ENCODE measurements at regions not wholly inside any gene's neighbourhood (a gene's known extent, or its start where the extent isn't known, plus 50 kb on each side); places are given as distances from the start of the nearest gene placed in this dataset.

GRCh38 chr5:136615251-136616119 is 250.1 kb upstream of the TRPC7 start:
- no peak overlapping the region for H3K4me3 ChIP-seq (ENCODE audit: low read depth, low read length)
- in situ Hi-C loops (cut with HindIII; ENCODE audit: low sequenced_read_pairs) = no loop called here
- TF ChIP-seq CTCF (IDR thresholded peaks at IDR 0.05; ENCODE audit: low read depth, low read length) = no peak
- no peak for DNase-seq (ENCODE audit: low read depth, low spot score)

DNA sequence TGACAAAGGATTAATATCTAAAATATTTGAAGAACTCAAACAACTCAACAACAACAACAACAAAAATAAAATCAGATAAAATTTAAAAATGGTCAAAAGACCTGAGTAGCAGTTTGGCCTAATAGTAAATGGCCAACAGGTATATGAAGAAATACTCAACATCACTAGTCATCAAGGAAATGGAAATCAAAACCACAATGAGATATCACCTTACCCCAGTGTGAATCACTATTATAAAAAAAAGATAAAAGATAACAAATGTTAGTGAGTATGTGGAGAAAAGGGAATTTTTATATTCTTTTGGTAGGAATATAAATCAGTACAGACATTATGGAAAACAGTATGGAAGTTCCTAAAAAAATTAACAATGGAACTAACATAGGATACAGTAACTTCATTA is 247.9 kb upstream of the TRPC7 start:
- H3K4me3 ChIP-seq (ENCODE audit: low read depth, low read length) = no peak overlapping the region
- DNase-seq (ENCODE audit: low read depth, low spot score) = no peak
- TF ChIP-seq CTCF (IDR thresholded peaks at IDR 0.05; ENCODE audit: low read depth, low read length) = no peak
- in situ Hi-C loops (cut with HindIII; ENCODE audit: low sequenced_read_pairs) = no loop called here

DNA sequence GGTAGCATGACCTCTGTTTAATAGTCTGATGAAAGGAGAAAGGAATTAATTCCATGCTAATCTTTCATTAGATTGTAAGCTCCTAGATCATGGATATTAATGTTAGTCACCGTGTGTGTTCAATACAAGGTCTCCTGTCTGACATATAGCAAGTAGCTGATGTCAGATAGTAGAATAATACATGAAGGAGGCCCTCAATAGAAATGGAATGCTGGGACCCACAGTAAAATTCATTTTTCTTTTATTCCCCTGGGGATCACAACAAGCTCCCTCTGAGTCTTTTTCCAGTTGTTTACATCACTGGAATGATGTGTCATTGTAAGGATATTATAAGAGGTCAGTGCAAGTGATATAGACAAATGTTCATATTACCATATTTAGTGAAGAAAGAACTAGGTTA is 240.3 kb upstream of the TRPC7 start:
- DNase-seq (ENCODE audit: low read depth, low spot score) = no peak
- TF ChIP-seq CTCF (IDR thresholded peaks at IDR 0.05; ENCODE audit: low read depth, low read length) = no peak
- in situ Hi-C loops (cut with HindIII; ENCODE audit: low sequenced_read_pairs) = no loop called here
- no peak overlapping the region for H3K4me3 ChIP-seq (ENCODE audit: low read depth, low read length)

GRCh38 chr5:136600306-136600705 is 235.0 kb upstream of the TRPC7 start:
- in situ Hi-C loops (cut with HindIII; ENCODE audit: low sequenced_read_pairs) = no loop called here
- no peak for DNase-seq (ENCODE audit: low read depth, low spot score)
- TF ChIP-seq CTCF (IDR thresholded peaks at IDR 0.05; ENCODE audit: low read depth, low read length) = no peak
- H3K4me3 ChIP-seq (ENCODE audit: low read depth, low read length) = no peak overlapping the region

DNA sequence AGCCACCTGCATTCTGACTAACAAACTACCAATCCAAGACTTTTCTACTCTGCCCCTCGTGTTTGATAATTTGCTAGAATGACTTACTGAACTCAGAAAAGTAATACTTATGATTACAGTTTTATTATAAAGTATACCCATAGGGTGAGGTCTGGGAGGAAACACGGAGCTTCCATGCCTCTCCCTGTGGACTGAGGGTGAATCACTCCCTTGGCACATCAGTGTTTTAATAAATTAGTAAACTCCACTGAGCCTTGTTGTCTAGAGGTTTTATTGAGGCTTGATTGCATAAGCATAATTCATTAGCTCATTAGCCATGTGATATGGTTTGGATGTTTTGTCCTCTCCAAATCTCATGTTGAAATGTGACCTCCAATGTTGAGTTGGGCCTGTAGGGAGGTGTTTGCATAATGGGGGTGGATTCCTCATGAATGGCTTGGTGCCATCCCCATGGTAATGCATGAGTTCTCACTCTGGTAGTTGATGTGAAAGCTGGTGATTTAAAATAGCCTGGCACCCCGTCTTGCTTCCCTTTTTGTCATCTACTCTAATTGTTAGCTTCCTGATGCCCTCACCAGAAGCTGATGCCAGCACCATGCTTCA is 233.6 kb upstream of the TRPC7 start:
- TF ChIP-seq CTCF (IDR thresholded peaks at IDR 0.05; ENCODE audit: low read depth, low read length) = no peak
- no peak overlapping the region for H3K4me3 ChIP-seq (ENCODE audit: low read depth, low read length)
- in situ Hi-C loops (cut with HindIII; ENCODE audit: low sequenced_read_pairs) = no loop called here

GRCh38 chr5:136594416-136594815 is 229.1 kb upstream of the TRPC7 start:
- no peak for DNase-seq (ENCODE audit: low read depth, low spot score)
- in situ Hi-C loops (cut with HindIII; ENCODE audit: low sequenced_read_pairs) = no loop called here
- no peak overlapping the region for H3K4me3 ChIP-seq (ENCODE audit: low read depth, low read length)
- no peak for TF ChIP-seq CTCF (IDR thresholded peaks at IDR 0.05; ENCODE audit: low read depth, low read length)

More for the DNA sequence above, 233.6 kb upstream of the TRPC7 start:
- DNase-seq (ENCODE audit: low read depth, low spot score) = no peak
